B cell (primary cell): ENCODE measurements at regions not wholly inside any gene's neighbourhood (a gene's known extent, or its start where the extent isn't known, plus 50 kb on each side); places are given as distances from the start of the nearest gene placed in this dataset.

Experiments
- ATAC-seq: fragments of 200-7000 bp; cut with Tn5 transposase; one replicate; pipeline ENCODE4 v1.10.0; 2021; ENCODE audit warnings: low read depth, mild to moderate bottlenecking, moderate number of reproducible peaks, moderate library complexity
- CTCF ChIA-PET: fragments of 350-600 bp; sonication (Branson Sonifier 250); formaldehyde crosslinking; loops from one replicate; lab custom pipeline; 2021; ENCODE audit warnings: antibody characterized with exemption, inconsistent platforms; lab: Charles Lee
- POLR2A ChIA-PET: fragments of 350-600 bp; sonication (Branson Sonifier 250); formaldehyde crosslinking; loops from one replicate; lab custom pipeline; 2021; ENCODE audit warnings: antibody characterized with exemption; lab: Charles Lee
- DNase-seq: peaks from one replicate; pipeline ENCODE4 v3.0.0; 2013
- H2AFZ ChIP-seq: 2 replicates; pipeline ENCODE4 v1.6.1; 2012; ENCODE audit warnings: mild to moderate bottlenecking, low read depth, low read length; ENCODE audit not compliant: insufficient read depth, poor library complexity, severe bottlenecking
- H3K27ac ChIP-seq, 2 donors: 1 replicate in 1 of 2; 2 replicates in 1 of 2; pipeline ENCODE4 v1.5.1; 2012 to 2013; ENCODE audit warnings: low read length in 2 of 2, mild to moderate bottlenecking in 2 of 2, moderate library complexity in 1 of 2
- H3K27me3 ChIP-seq, 4 experiments: fragments of 200-600 bp in 1 of 4; sonication (generic) in 1 of 4; replicated peaks in 1 of 4; 1 replicate in 2 of 4; 2 replicates in 2 of 4; pipeline versions ENCODE4 v1.6.1 to v1.7.0; 2013 to 2016; ENCODE audit warnings: low read length in 3 of 4, mild to moderate bottlenecking in 2 of 4, mixed read lengths in 1 of 4, moderate library complexity in 1 of 4; ENCODE audit not compliant: insufficient read depth in 4 of 4, control insufficient read depth in 3 of 4; ENCODE audit errors: control extremely low read depth in 1 of 4
- H3K36me3 ChIP-seq, 2 experiments: replicated peaks in 1 of 2; 1 replicate in 1 of 2; 2 replicates in 1 of 2; pipeline versions ENCODE4 v1.6.1 to v1.7.1; 2013; ENCODE audit warnings: low read length in 1 of 2; ENCODE audit not compliant: insufficient read depth in 2 of 2, control insufficient read depth in 1 of 2; ENCODE audit errors: control extremely low read depth in 1 of 2, extremely low read depth in 1 of 2
- H3K4me1 ChIP-seq, 2 donors: fragments of 200-600 bp in 1 of 2; sonication (generic) in 1 of 2; 1 replicate in 1 of 2; 2 replicates in 1 of 2; pipeline versions ENCODE4 v1.5.1 to v1.6.1; 2013 to 2017; ENCODE audit warnings: low read length in 2 of 2; ENCODE audit not compliant: control insufficient read depth in 2 of 2, insufficient read depth in 2 of 2
- H3K4me2 ChIP-seq: replicated peaks from 2 replicates; pipeline ENCODE3; 2012; ENCODE audit warnings: mild to moderate bottlenecking, low read depth, low read length; ENCODE audit not compliant: poor library complexity, severe bottlenecking
- H3K4me3 ChIP-seq, 5 experiments: fragments of 200-600 bp in 1 of 5; sonication (generic) in 1 of 5; 1 replicate in 3 of 5; 2 replicates in 2 of 5; pipeline versions ENCODE4 v1.5.1 to v1.7.0; 2011 to 2016; ENCODE audit warnings: low read length in 4 of 5, mild to moderate bottlenecking in 4 of 5, low read depth in 2 of 5, control low read depth in 1 of 5, moderate library complexity in 1 of 5; ENCODE audit not compliant: insufficient read depth in 1 of 5; ENCODE audit errors: control extremely low read depth in 1 of 5, extremely low read depth in 1 of 5
- H3K79me2 ChIP-seq: fragments of 200-600 bp; sonication (generic); one replicate; pipeline ENCODE4 v1.6.0; 2016; ENCODE audit warnings: low read length; ENCODE audit not compliant: control insufficient read depth, insufficient read depth
- H3K9ac ChIP-seq: fragments of 200-600 bp; sonication (generic); 2 replicates; pipeline ENCODE4 v1.6.1; 2017; ENCODE audit warnings: mild to moderate bottlenecking, low read length, moderate library complexity
- H3K9me3 ChIP-seq, 3 donors: one replicate each; pipeline versions ENCODE4 v1.6.1 to v1.7.1; 2013; ENCODE audit warnings: low read length in 2 of 3; ENCODE audit not compliant: control insufficient read depth in 2 of 3, insufficient read depth in 1 of 3; ENCODE audit errors: control extremely low read depth in 1 of 3
- H4K20me1 ChIP-seq: 2 replicates; pipeline ENCODE4 v1.6.0; 2012; ENCODE audit warnings: mild to moderate bottlenecking, low read length; ENCODE audit not compliant: insufficient read depth, control insufficient read depth, poor library complexity, severe bottlenecking
- H3K27ac Mint-ChIP-seq: one replicate; pipeline ENCODE4 v1.8.0; 2021; ENCODE audit warnings: mixed read lengths
- H3K27me3 Mint-ChIP-seq: one replicate; pipeline ENCODE4 v1.8.0; 2021; ENCODE audit warnings: mixed read lengths
- H3K4me1 Mint-ChIP-seq: one replicate; pipeline ENCODE4 v1.8.0; 2021; ENCODE audit warnings: mixed read lengths
- H3K4me3 Mint-ChIP-seq: one replicate; pipeline ENCODE4 v1.8.0; 2021; ENCODE audit warnings: mixed read lengths
- H3K9me3 Mint-ChIP-seq: one replicate; pipeline ENCODE4 v1.8.0; 2022; ENCODE audit warnings: mixed read lengths; ENCODE audit not compliant: insufficient read depth
- EZH2 ChIP-seq: IDR thresholded peaks from 2 replicates; pipeline ENCODE4 v1.6.1; 2012; ENCODE audit warnings: borderline replicate concordance, low read depth, mild to moderate bottlenecking, moderate library complexity, low read length; ENCODE audit not compliant: insufficient read depth, poor library complexity, severe bottlenecking
- WGBS: methylation state at CpG from one replicate; pipeline ENCODE4 v1.1.5; 2013; ENCODE audit warnings: missing lambda C conversion rate; ENCODE audit not compliant: insufficient coverage; 5-methylcytosine and 5-hydroxymethylcytosine counted together
- intact Hi-C: fragments of 100-400 bp; cut with micrococcal nuclease; formaldehyde crosslinking; loops from one replicate; pipeline ENCODE4 v1.10.0; 2022
- TF ChIP-seq, protein P1 (sequence below): fragments of 200-600 bp; IDR thresholded peaks from one replicate; pipeline ENCODE4 v1.8.0; 2022; ENCODE audit warnings: antibody characterized with exemption, mild to moderate bottlenecking

GRCh38 chr14:61126603-61127498 lies 145.8 kb downstream of the SLC38A6 start:
- DNase-seq (no peak), ATAC-seq (no peak)
- Mint-ChIP-seq H3K4me3 (no peak overlapping the region), H3K27me3 (peaks cover 18% of the 10 kb centered on the region), H3K9me3 (no peaks in the 10 kb centered on the region), H3K4me1 (no peaks in the 10 kb centered on the region), H3K27ac (no peak overlapping the region)
- H3K9ac ChIP-seq: no peak overlapping the region
- H3K4me2 ChIP-seq: no peak overlapping the region
- no peaks in the 10 kb centered on the region for H3K36me3 ChIP-seq
- no peak overlapping the region for H3K4me3 ChIP-seq
- no peak overlapping the region for H3K27ac ChIP-seq
- ChIA-PET POLR2A (no interaction called here), CTCF (no interaction called here)
- 94% methylated on average over 4 of the region's 4 CpGs for WGBS
- no peaks in the 10 kb centered on the region for H4K20me1 ChIP-seq
- TF ChIP-seq EZH2: no peak
- TF ChIP-seq, protein P1, sequence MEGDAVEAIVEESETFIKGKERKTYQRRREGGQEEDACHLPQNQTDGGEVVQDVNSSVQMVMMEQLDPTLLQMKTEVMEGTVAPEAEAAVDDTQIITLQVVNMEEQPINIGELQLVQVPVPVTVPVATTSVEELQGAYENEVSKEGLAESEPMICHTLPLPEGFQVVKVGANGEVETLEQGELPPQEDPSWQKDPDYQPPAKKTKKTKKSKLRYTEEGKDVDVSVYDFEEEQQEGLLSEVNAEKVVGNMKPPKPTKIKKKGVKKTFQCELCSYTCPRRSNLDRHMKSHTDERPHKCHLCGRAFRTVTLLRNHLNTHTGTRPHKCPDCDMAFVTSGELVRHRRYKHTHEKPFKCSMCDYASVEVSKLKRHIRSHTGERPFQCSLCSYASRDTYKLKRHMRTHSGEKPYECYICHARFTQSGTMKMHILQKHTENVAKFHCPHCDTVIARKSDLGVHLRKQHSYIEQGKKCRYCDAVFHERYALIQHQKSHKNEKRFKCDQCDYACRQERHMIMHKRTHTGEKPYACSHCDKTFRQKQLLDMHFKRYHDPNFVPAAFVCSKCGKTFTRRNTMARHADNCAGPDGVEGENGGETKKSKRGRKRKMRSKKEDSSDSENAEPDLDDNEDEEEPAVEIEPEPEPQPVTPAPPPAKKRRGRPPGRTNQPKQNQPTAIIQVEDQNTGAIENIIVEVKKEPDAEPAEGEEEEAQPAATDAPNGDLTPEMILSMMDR: no peak
- H3K27me3 ChIP-seq: peaks cover 0 to 10% (median 0%) of the 10 kb centered on the region in 4 experiments
- intact Hi-C loops: no loop called here
- peaks cover 0 to 1% (median 0%) of the 10 kb centered on the region in 3 donors for H3K9me3 ChIP-seq
- H3K4me1 ChIP-seq: no peaks in the 10 kb centered on the region
- H3K79me2 ChIP-seq: no peaks in the 10 kb centered on the region
- H2AFZ ChIP-seq: no peak overlapping the region

DNA sequence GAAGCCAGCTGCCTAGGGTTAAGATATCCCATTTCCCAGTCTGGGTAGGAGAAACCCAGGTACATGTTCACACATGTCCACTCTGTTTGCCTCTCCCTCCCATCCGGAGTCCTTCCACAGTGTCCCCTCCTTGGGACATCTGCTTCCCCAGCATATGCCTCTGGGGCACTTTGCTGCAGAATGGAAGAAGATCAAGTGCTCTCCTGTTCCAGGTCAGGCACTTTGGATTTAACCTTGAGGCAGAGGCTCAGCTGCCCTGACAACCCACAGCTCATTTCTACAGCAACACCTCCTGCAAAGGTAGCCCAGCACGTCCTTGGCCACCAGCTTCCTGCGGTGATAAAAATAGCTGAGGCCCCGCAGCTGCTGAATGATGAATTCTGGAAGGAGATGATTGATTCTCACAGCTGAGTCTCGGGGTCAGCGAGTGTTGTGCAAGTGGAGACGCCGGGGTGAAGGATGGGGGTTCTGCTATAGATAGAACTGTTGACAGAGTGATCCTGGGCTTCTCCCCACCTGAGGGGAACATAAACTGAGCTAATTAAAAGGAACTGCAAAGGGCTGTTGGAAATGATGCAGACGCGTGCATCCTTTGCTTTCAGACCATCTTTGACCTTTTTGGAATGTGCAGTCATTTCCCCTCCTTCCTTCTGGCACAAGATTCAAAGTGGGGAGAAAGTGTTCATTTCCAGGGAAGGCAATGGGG lies 145.0 kb downstream of the SLC38A6 start:
- H3K27me3 ChIP-seq: peaks cover 0 to 10% (median 0%) of the 10 kb centered on the region in 4 experiments
- no peak overlapping the region for H3K9ac ChIP-seq
- Mint-ChIP-seq H3K9me3 (no peaks in the 10 kb centered on the region), H3K27ac (no peak overlapping the region), H3K4me1 (peaks cover 5% of the 10 kb centered on the region), H3K27me3 (peaks cover 18% of the 10 kb centered on the region), H3K4me3 (no peak overlapping the region)
- no peak overlapping the region for H3K27ac ChIP-seq
- WGBS: 22% methylated on average over 7 of the region's 10 CpGs
- intact Hi-C loops: no loop called here
- peaks cover 0 to 3% (median 0%) of the 10 kb centered on the region in 3 donors for H3K9me3 ChIP-seq
- no peak overlapping the region for H2AFZ ChIP-seq
- H4K20me1 ChIP-seq: no peaks in the 10 kb centered on the region
- ATAC-seq (no peak), DNase-seq (no peak)
- POLR2A ChIA-PET: no interaction called here
- CTCF ChIA-PET: no interaction called here
- H3K36me3 ChIP-seq: no peaks in the 10 kb centered on the region
- no peak overlapping the region for H3K4me3 ChIP-seq
- no peak overlapping the region for H3K4me2 ChIP-seq
- peaks cover 0 to 4% of the 10 kb centered on the region in 2 donors for H3K4me1 ChIP-seq
- H3K79me2 ChIP-seq: no peaks in the 10 kb centered on the region
- TF ChIP-seq, protein P1: no peak
- TF ChIP-seq EZH2: no peak
